Esophagus muscularis mucosa (tissue), 3 donors: ENCODE measurements at regions not wholly inside any gene's neighbourhood (a gene's known extent, or its start where the extent isn't known, plus 50 kb on each side); places are given as distances from the start of the nearest gene placed in this dataset.

Experiments
- CTCF ChIP-seq, 3 experiments: fragments of 200-600 bp in 2 of 3; fragments of 450-650 bp in 1 of 3; sonication (generic) in 2 of 3; IDR thresholded peaks; one replicate each; pipeline ENCODE4 v1.5.1; 2017 to 2019; ENCODE audit warnings: antibody characterized with exemption in 3 of 3, mild to moderate bottlenecking in 2 of 3, moderate library complexity in 1 of 3
- EP300 ChIP-seq: sonication (generic); formaldehyde crosslinking; IDR thresholded peaks from one replicate; pipeline ENCODE4 v1.6.1; 2017; ENCODE audit warnings: antibody characterized with exemption

GRCh38 chr13:68736961-68737360, 1370.7 kb upstream of the ATXN8OS start:
- TF ChIP-seq CTCF (IDR thresholded peaks at IDR 0.05) (no peak), EP300 (no peak)
